DMS 273 treated with DMSO at 0.1 percent for 48 hours (cell line): ENCODE measurements at regions not wholly inside any gene's neighbourhood (a gene's known extent, or its start where the extent isn't known, plus 50 kb on each side); places are given as distances from the start of the nearest gene placed in this dataset.

ENCODE experiments used
- DNase-seq: peaks from one replicate; lab custom pipeline; 2025; lab: John Stamatoyannopoulos, UW

- DNase-seq: no peak
Measured at GRCh38 chr5:62980884-62981283, 402.3 kb downstream of the LRRC70 start.

GRCh38 chr5:62979472-62979871 lies 400.9 kb downstream of the LRRC70 start:
- no peak for DNase-seq

DNA sequence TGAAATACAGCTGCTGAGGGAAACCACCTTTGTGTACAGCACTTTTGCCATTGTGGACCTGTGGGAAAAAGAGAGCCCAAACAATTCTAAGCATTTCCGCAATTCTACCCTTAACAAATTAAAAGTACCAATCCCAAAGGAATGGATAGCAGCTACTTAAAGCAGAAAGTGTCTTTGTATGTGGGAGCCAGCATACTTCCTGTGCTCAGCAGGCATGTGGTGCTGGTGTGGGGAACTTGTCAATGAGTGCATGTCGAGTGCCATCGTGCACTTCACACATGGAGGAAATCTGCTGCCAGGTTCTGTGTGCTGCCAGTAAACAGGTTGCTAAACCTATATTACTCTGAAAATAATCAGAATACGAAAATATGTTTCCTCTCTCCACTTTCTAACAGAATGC lies 399.0 kb downstream of the LRRC70 start:
- no peak for DNase-seq

DNA sequence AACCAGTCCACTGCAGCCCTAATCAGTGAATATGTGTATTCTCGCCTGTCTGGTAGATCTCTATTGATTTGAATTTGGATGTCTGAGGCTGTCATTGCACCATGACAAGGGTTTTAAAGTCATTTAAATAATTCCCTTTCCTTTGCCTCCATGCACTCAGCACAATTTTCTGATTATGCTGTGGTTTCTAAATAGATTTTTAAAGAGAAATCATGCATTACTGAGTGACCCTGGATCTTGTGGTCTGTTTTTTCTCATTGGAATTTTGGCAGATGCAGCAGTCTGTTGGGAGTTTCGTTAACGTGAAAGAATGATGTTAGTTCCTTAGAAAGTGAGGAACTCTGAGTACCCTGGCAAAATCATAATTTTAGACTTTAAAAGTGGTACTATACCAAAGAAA lies 396.0 kb downstream of the LRRC70 start:
- no peak for DNase-seq

- no peak for DNase-seq
Measured at GRCh38 chr5:62969409-62970120, 390.9 kb downstream of the LRRC70 start.

DNA sequence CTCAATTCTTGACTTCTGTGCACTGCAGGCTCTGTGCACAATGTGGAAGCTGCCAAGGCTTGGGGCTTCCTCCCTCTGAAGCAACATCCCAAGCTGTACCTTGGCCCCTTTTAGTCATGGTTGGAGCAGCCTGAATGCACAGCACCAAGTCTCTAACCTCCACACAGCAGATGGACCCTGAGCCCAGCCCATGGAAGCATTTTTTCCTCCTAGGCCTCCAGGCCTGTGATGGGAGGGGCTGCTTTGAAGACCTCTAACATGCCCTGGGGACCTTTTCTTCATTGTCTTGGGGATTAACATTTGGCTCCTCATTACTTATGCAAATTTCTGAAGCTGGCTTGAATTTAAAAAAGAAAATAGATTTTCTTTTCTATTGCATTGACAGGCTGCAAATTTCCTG lies 385.8 kb downstream of the LRRC70 start:
- no peak for DNase-seq

DNA sequence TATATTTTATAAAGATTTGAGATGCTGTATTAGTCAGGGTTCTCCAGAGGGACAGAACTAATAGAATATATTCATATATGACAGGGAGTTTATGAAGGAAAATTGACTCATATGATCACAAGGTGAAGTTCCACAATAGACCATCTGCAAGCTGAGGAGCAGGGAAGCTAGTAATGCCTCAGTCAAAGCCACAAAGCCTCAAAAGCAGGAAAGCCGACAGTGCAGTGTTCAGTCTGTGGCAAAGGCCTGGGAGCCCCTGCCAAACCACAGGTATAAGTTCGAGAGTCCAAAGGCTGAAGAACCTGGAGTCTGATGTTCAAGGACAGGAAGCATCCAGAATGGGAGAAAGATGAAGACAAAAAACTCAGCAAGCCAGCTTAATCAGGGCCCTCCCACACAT lies 382.2 kb downstream of the LRRC70 start:
- DNase-seq: no peak

GRCh38 chr5:62956597-62956996 lies 378.0 kb downstream of the LRRC70 start:
- DNase-seq: no peak

DNA sequence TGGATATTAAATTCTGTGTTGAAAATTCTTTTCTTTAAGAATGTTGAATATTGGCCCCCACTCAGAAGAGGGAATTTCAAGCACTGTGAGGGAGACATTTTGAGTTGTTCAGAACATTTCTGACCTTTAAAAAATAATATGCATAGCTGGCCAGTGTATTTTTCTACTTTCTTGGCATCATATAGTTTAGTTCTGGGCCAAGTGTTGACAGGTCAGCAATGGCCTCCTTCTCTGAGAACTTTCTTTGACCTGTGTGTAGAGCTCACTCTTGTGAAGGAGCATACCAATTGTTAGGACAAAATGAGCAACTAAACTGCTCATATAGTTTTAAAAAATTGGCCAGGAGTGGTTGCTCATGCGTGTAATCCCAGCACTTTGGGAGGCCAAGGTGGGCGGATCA lies 376.0 kb downstream of the LRRC70 start:
- no peak for DNase-seq

- DNase-seq: no peak
Measured at GRCh38 chr5:62948301-62948700, 369.7 kb downstream of the LRRC70 start.

- DNase-seq: no peak
Measured at GRCh38 chr5:62942384-62942783, 363.8 kb downstream of the LRRC70 start.

- DNase-seq: no peak
Measured at GRCh38 chr5:62938927-62939326, 360.3 kb downstream of the LRRC70 start.

GRCh38 chr5:62937661-62938558 lies 359.3 kb downstream of the LRRC70 start:
- no peak for DNase-seq

- DNase-seq: no peak
Measured at GRCh38 chr5:62935660-62936059, 357.0 kb downstream of the LRRC70 start.

DNA sequence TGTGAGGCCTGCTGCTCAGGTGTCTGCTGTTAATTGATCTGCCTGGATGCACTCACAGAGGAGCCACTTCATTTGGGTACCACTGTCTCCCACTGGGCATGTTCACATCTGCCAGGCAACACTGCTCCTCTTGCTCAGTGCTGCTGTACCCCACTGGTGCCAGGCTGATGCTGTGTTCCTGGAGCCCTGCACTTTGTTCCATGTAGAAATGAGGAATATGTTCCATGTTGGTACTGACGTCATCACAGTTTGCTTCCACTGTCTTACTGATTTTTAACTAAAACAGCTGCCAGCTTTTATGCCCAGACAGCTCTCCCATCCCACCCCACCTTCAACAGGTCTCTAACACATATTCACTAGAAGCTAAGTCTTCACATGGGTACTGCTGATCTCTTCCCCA lies 355.7 kb downstream of the LRRC70 start:
- no peak for DNase-seq

DNA sequence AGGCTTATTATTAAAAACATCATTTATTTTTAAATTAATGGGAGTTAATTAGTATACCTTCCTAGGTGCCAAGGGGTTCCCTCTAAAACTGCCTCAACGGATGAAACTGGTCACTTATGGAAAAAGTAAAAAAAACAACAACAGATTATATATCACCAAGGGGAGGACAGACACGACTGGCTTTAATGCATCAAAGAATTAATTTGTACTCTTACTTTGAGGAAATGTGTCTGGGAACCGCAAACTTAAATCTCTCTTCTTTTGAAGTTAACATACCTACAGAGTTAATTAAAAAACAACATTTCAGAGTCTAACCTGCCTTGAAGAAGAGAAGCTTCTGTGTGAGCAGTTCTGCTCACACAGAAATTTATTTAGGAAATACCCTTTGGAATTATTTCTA lies 354.6 kb downstream of the LRRC70 start:
- no peak for DNase-seq

GRCh38 chr5:62931153-62931950 lies 352.7 kb downstream of the LRRC70 start:
- DNase-seq: no peak

- DNase-seq: no peak
Measured at GRCh38 chr5:62922191-62922590, 343.6 kb downstream of the LRRC70 start.

DNA sequence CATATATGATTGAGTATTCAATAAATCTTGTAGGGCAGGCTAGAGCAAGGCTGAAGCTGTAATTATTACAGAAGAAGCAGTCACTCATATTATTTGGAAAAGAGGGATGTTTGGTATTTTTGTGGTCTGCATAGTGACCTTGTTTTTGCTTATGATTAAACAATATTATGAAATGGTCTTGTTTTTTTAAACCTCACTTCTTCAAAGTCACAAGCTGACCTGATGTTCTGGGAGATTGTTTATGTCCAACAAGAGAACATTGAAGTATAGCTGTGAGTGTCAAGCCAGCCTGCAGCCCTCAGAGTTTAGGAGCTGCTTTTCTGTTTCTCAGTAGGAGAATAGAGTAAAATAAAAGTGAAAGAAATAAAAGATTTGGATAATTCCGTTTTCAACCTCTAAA lies 342.2 kb downstream of the LRRC70 start:
- DNase-seq: no peak

- DNase-seq: no peak
Measured at GRCh38 chr5:62909326-62909725, 330.7 kb downstream of the LRRC70 start.

- no peak for DNase-seq
Measured at GRCh38 chr5:62902126-62902525, 323.5 kb downstream of the LRRC70 start.

DNA sequence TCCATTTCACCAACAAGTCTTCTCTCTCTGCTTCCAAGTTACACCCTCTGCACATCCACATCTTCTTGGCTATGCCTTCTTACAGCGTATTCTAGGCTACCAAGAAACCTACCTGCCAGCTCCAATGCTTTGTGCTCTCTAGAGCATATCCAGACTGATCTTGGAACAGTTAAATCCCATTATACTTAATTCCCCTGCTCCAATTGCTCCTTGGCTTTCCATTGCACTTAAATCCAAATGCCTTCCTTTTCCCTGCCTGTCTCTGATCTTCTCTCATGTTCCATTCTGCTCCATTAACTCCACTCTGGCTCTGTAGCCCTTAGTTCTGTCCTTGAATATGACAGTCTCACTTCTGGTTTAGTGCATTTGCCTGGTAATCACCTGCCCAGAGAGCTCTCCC lies 322.4 kb downstream of the LRRC70 start:
- no peak for DNase-seq
